ENCODE measurements at regions not wholly inside any gene's neighbourhood (a gene's known extent, or its start where the extent isn't known, plus 50 kb on each side); places are given as distances from the start of the nearest gene placed in this dataset.

GRCh38 chr2:221289846-221290245, 282.3 kb downstream of the EPHA4 start:
- FAIRE-seq (no peak), DNase-seq (ENCODE audit: low spot score) (no peak), ATAC-seq (no peak)
- Histone ChIP-seq H3K9ac (ENCODE audit: insufficient read depth, low read depth, low read length) (no peak overlapping the region), H3K27ac (ENCODE audit: extremely low read length, insufficient read depth, low read length) (no peak overlapping the region), H3K9me3 (ENCODE audit: low read length) (no peaks in the 10 kb centered on the region), H2AFZ (ENCODE audit: low read length) (no peak overlapping the region), H3K79me2 (ENCODE audit: insufficient read depth, low read length) (no peaks in the 10 kb centered on the region), H3K36me3 (replicated peaks in 1 of 2; ENCODE audit: control insufficient read depth in 1 of 2, insufficient read depth in 2 of 2, low read length in 2 of 2) (no peaks in the 10 kb centered on the region), H3K27me3 (ENCODE audit: control insufficient read depth in 1 of 2, insufficient read depth in 2 of 2, low read length in 2 of 2) (no peaks in the 10 kb centered on the region), H3K4me3 (replicated peaks in 1 of 3; ENCODE audit: insufficient read depth in 1 of 3, low read depth in 2 of 3, low read length in 3 of 3) (no peak overlapping the region), H3K4me1 (ENCODE audit: insufficient read depth, low read length) (no peaks in the 10 kb centered on the region), H4K20me1 (ENCODE audit: insufficient read depth, low read length) (no peaks in the 10 kb centered on the region), H3K4me2 (ENCODE audit: low read depth, low read length) (no peak overlapping the region)
- in situ Hi-C loops (cut with HindIII; ENCODE audit: extremely low pct_ligation_motif_present, low pct_unique_long_range_greater_than_20kb) (no loop called here), intact Hi-C loops (cut with micrococcal nuclease; ENCODE audit: unreplicated experiment) (no loop called here)
- ChIA-PET CTCF (ENCODE audit: low intra/inter-chr PET ratio, low total read pairs) (no interaction called here), POLR2A (no interaction called here)
- no TSS peak for BruUV-seq (replicated peaks)
- TF ChIP-seq ZHX2 (IDR thresholded peaks at IDR 0.05; ENCODE audit: low read depth) = no peak
- no peak for TF ChIP-seq ZHX2 (CRISPR knock-in tag; IDR thresholded peaks at IDR 0.05; ENCODE audit: borderline replicate concordance)
- no peak for TF ChIP-seq GLMP (CRISPR knock-in tag; IDR thresholded peaks at IDR 0.05; ENCODE audit: borderline replicate concordance)
- peak; percentile 96 for TF ChIP-seq PRDM15 (CRISPR knock-in tag; IDR thresholded peaks at IDR 0.05)
